ENCODE measurements at regions not wholly inside any gene's neighbourhood (a gene's known extent, or its start where the extent isn't known, plus 50 kb on each side); places are given as distances from the start of the nearest gene placed in this dataset.

GRCh38 chr4:22203711-22204011 lies 255.1 kb upstream of the KCNIP4 start:
- no peak for TF ChIP-seq CTCF (IDR thresholded peaks at IDR 0.05)
- TF ChIP-seq POLR2A (IDR thresholded peaks at IDR 0.05), result no peak

Data from heart left ventricle (tissue), 13 donors.